ENCODE measurements at regions not wholly inside any gene's neighbourhood (a gene's known extent, or its start where the extent isn't known, plus 50 kb on each side); places are given as distances from the start of the nearest gene placed in this dataset.

- Histone ChIP-seq H3K36me3 (ENCODE audit: low read depth) (no peaks in the 10 kb centered on the region), H3K27me3 (ENCODE audit: insufficient read depth, poor library complexity, severe bottlenecking) (no peaks in the 10 kb centered on the region), H3K9me3 (ENCODE audit: severe bottlenecking) (no peaks in the 10 kb centered on the region), H3K4me1 (ENCODE audit: insufficient read depth, poor library complexity, severe bottlenecking) (no peaks in the 10 kb centered on the region), H3K27ac (ENCODE audit: poor library complexity, severe bottlenecking) (no peak overlapping the region), H3K4me3 (ENCODE audit: severe bottlenecking) (no peak overlapping the region)
- no peak for ATAC-seq (ENCODE audit: low read depth)
- no peak for TF ChIP-seq CTCF (IDR thresholded peaks at IDR 0.05; ENCODE audit: poor library complexity, severe bottlenecking)
- no peak for DNase-seq (ENCODE audit: low spot score)
Measured at GRCh38 chr12:84201976-84202375, 710.6 kb downstream of the SLC6A15 start.

GRCh38 chr12:84198294-84198946 is 714.2 kb downstream of the SLC6A15 start:
- H3K36me3 ChIP-seq (ENCODE audit: low read depth), result no peaks in the 10 kb centered on the region
- no peaks in the 10 kb centered on the region for H3K4me1 ChIP-seq (ENCODE audit: insufficient read depth, poor library complexity, severe bottlenecking)
- DNase-seq (ENCODE audit: low spot score), result no peak
- ATAC-seq (ENCODE audit: low read depth), result no peak
- no peak for TF ChIP-seq CTCF (IDR thresholded peaks at IDR 0.05; ENCODE audit: poor library complexity, severe bottlenecking)
- H3K27ac ChIP-seq (ENCODE audit: poor library complexity, severe bottlenecking), result no peak overlapping the region
- H3K9me3 ChIP-seq (ENCODE audit: severe bottlenecking), result no peaks in the 10 kb centered on the region
- no peak overlapping the region for H3K4me3 ChIP-seq (ENCODE audit: severe bottlenecking)
- no peaks in the 10 kb centered on the region for H3K27me3 ChIP-seq (ENCODE audit: insufficient read depth, poor library complexity, severe bottlenecking)

- H3K27ac ChIP-seq (ENCODE audit: poor library complexity, severe bottlenecking), result no peak overlapping the region
- H3K36me3 ChIP-seq (ENCODE audit: low read depth), result no peaks in the 10 kb centered on the region
- DNase-seq (ENCODE audit: low spot score), result no peak
- no peaks in the 10 kb centered on the region for H3K4me1 ChIP-seq (ENCODE audit: insufficient read depth, poor library complexity, severe bottlenecking)
- ATAC-seq (ENCODE audit: low read depth), result 0 out of 3 replicates have a peak, but pooled peaks have one; percentile 17
- no peaks in the 10 kb centered on the region for H3K9me3 ChIP-seq (ENCODE audit: severe bottlenecking)
- no peak overlapping the region for H3K4me3 ChIP-seq (ENCODE audit: severe bottlenecking)
- no peak for TF ChIP-seq CTCF (IDR thresholded peaks at IDR 0.05; ENCODE audit: poor library complexity, severe bottlenecking)
- no peaks in the 10 kb centered on the region for H3K27me3 ChIP-seq (ENCODE audit: insufficient read depth, poor library complexity, severe bottlenecking)
Measured at GRCh38 chr12:84191779-84192178, 720.8 kb downstream of the SLC6A15 start.

DNA sequence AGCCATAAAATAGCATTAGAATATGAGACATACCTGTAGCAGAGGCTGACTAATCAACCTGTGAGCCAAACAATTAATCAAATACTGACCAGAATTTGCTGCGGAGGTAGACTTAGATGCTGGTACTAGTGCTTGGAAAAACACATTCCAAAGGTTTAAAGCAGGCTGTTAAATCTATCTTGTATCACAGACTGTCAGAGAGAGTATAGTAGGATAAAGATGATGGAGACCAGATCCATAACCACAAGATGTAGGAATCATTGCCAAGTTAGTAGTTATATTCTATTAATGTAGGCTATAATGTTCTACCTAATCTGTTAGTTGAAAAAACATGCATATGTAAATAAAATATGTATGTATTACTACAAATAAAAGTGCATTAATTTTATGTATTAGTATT is 726.2 kb downstream of the SLC6A15 start:
- H3K27ac ChIP-seq (ENCODE audit: poor library complexity, severe bottlenecking), result no peak overlapping the region

More for the DNA sequence above, 726.2 kb downstream of the SLC6A15 start:
- Histone ChIP-seq H3K4me1 (ENCODE audit: insufficient read depth, poor library complexity, severe bottlenecking) (no peaks in the 10 kb centered on the region), H3K9me3 (ENCODE audit: severe bottlenecking) (no peaks in the 10 kb centered on the region), H3K27me3 (ENCODE audit: insufficient read depth, poor library complexity, severe bottlenecking) (no peaks in the 10 kb centered on the region), H3K4me3 (ENCODE audit: severe bottlenecking) (no peak overlapping the region), H3K36me3 (ENCODE audit: low read depth) (no peaks in the 10 kb centered on the region)
- DNase-seq (ENCODE audit: low spot score) (no peak), ATAC-seq (ENCODE audit: low read depth) (no peak)
- TF ChIP-seq CTCF (IDR thresholded peaks at IDR 0.05; ENCODE audit: poor library complexity, severe bottlenecking), result no peak
